Caco-2 (cell line): ENCODE measurements at regions not wholly inside any gene's neighbourhood (a gene's known extent, or its start where the extent isn't known, plus 50 kb on each side); places are given as distances from the start of the nearest gene placed in this dataset.

Source experiments
- BruUV-seq: library from RNA; stranded (reverse); fragments of 400-500 nt; replicated peaks from 2 replicates; lab custom pipeline; 2021; lab: Mats Ljungman, UMichigan
- CTCF ChIA-PET: fragments of 300-600 bp; sonication (Branson Sonifier 250); formaldehyde crosslinking; loops from one replicate; lab custom pipeline; 2022; ENCODE audit warnings: antibody characterized with exemption; lab: Charles Lee
- POLR2A ChIA-PET: fragments of 300-600 bp; sonication (Branson Sonifier 250); formaldehyde crosslinking; loops from one replicate; lab custom pipeline; 2022; ENCODE audit warnings: antibody characterized with exemption; lab: Charles Lee
- DNase-seq, 2 experiments: peaks; one replicate each; pipeline versions ENCODE4 v3.0.0 to v3.0.0-alpha.2; 2020 to 2022
- H3K27me3 ChIP-seq: replicated peaks from 2 replicates; pipeline ENCODE4 v1.6.0; 2011; ENCODE audit warnings: low read length; ENCODE audit not compliant: control insufficient read depth, insufficient read depth
- H3K36me3 ChIP-seq: 2 replicates; pipeline ENCODE4 v1.5.1; 2011; ENCODE audit warnings: low read length; ENCODE audit not compliant: control insufficient read depth, insufficient read depth
- H3K4me1 ChIP-seq: fragments of 250-450 bp; sonication (Bioruptor Pico); 2 replicates; pipeline ENCODE4 v1.5.1; 2020; ENCODE audit warnings: mild to moderate bottlenecking
- H3K4me3 ChIP-seq: 2 replicates; pipeline ENCODE4 v1.5.1; 2011; ENCODE audit warnings: low read depth, mild to moderate bottlenecking, control low read depth, low read length
- H3K9me3 ChIP-seq: fragments of 250-450 bp; sonication (Bioruptor Pico); 2 replicates; pipeline ENCODE4 v1.5.1; 2020; ENCODE audit warnings: mild to moderate bottlenecking, moderate library complexity
- H3K27ac Mint-ChIP-seq: one replicate; pipeline ENCODE4 v1.8.0; 2022; ENCODE audit warnings: mixed read lengths; ENCODE audit not compliant: unreplicated experiment
- H3K27me3 Mint-ChIP-seq: one replicate; pipeline ENCODE4 v1.8.0; 2022; ENCODE audit warnings: mixed read lengths; ENCODE audit not compliant: insufficient read depth, unreplicated experiment
- H3K36me3 Mint-ChIP-seq: one replicate; pipeline ENCODE4 v1.8.0; 2022; ENCODE audit warnings: mild to moderate bottlenecking, mixed read lengths; ENCODE audit not compliant: insufficient read depth, unreplicated experiment
- H3K4me1 Mint-ChIP-seq: one replicate; pipeline ENCODE4 v1.8.0; 2022; ENCODE audit warnings: low read depth, mixed read lengths; ENCODE audit not compliant: unreplicated experiment
- H3K4me3 Mint-ChIP-seq: one replicate; pipeline ENCODE4 v1.8.0; 2022; ENCODE audit warnings: mild to moderate bottlenecking, moderate library complexity, mixed read lengths; ENCODE audit not compliant: unreplicated experiment
- H3K9me3 Mint-ChIP-seq: one replicate; pipeline ENCODE4 v1.8.0; 2022; ENCODE audit warnings: mixed read lengths; ENCODE audit not compliant: unreplicated experiment
- intact Hi-C: fragments of 100-400 bp; cut with micrococcal nuclease; formaldehyde crosslinking; loops from one replicate; pipeline ENCODE4 v1.10.0; 2022; ENCODE audit not compliant: unreplicated experiment
- TF ChIP-seq, protein P1 (sequence below), 2 experiments: fragments of 200-600 bp in 1 of 2; IDR thresholded peaks; 1 replicate in 1 of 2; 2 replicates in 1 of 2; pipeline versions ENCODE4 v1.5.1 to v1.8.0; 2011 to 2022; ENCODE audit warnings: antibody characterized with exemption in 1 of 2, control low read depth in 1 of 2, inconsistent platforms in 1 of 2, low read depth in 1 of 2, low read length in 1 of 2, mild to moderate bottlenecking in 1 of 2, moderate library complexity in 1 of 2; ENCODE audit not compliant: insufficient read depth in 1 of 2, severe bottlenecking in 1 of 2, unreplicated experiment in 1 of 2

DNA sequence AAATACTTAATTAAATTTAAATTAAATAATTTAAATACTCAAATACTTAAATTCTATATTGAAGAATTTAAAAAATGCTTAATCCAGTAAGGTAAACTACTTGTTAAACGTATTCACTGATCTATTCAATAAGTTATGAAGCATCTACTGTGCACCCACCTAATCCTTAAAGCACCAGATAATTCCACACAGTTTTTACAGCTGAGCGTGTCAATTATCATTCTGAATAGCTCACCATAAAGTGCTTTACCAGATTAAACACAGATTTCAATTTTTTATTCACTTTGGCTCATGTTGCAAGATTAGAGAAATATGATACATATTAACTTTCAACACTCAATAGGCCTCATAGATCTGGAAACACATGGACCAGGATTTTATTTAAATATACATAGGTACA, 79.2 kb upstream of the DDIT4L start:
- H3K27me3 Mint-ChIP-seq: no peaks in the 10 kb centered on the region
- intact Hi-C loops: no loop called here
- Histone ChIP-seq H3K4me3 (no peak overlapping the region), H3K36me3 (no peaks in the 10 kb centered on the region), H3K9me3 (no peaks in the 10 kb centered on the region), H3K27me3 (no peaks in the 10 kb centered on the region), H3K4me1 (no peaks in the 10 kb centered on the region; the same call in 1 of the 2 replicates)
- DNase-seq: no peak
- H3K27ac Mint-ChIP-seq: no peak overlapping the region
- H3K36me3 Mint-ChIP-seq: no peaks in the 10 kb centered on the region
- CTCF ChIA-PET: no interaction called here
- no TSS peak for BruUV-seq
- no peaks in the 10 kb centered on the region for H3K9me3 Mint-ChIP-seq
- POLR2A ChIA-PET: no interaction called here
- no peak overlapping the region for H3K4me3 Mint-ChIP-seq
- peaks cover 8% of the 10 kb centered on the region for H3K4me1 Mint-ChIP-seq
- TF ChIP-seq, protein P1, sequence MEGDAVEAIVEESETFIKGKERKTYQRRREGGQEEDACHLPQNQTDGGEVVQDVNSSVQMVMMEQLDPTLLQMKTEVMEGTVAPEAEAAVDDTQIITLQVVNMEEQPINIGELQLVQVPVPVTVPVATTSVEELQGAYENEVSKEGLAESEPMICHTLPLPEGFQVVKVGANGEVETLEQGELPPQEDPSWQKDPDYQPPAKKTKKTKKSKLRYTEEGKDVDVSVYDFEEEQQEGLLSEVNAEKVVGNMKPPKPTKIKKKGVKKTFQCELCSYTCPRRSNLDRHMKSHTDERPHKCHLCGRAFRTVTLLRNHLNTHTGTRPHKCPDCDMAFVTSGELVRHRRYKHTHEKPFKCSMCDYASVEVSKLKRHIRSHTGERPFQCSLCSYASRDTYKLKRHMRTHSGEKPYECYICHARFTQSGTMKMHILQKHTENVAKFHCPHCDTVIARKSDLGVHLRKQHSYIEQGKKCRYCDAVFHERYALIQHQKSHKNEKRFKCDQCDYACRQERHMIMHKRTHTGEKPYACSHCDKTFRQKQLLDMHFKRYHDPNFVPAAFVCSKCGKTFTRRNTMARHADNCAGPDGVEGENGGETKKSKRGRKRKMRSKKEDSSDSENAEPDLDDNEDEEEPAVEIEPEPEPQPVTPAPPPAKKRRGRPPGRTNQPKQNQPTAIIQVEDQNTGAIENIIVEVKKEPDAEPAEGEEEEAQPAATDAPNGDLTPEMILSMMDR (IDR thresholded peaks at IDR 0.05; ENCODE audit: insufficient read depth in 1 of 2, low read depth in 1 of 2, low read length in 1 of 2, severe bottlenecking in 1 of 2, unreplicated experiment in 1 of 2): no peak

DNA sequence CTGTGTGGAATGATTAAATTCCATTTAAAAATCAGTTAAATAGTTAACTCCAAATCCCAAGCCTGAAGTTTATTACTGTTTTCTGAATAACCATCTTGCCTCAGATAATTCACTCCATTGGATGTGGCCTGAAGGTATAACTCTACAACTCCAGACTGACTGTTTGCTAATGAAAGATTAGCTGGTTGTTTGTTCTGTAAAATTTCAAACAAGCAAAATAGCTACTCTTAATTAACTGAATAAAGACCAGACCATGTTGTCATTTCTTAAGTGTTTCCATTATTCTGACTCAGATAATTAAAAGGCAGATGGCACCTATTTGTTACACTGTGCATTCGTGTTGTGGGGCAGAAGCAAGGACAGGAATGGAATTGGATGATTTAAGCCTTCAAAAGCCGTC, 78.5 kb upstream of the DDIT4L start:
- intact Hi-C loops: no loop called here
- TF ChIP-seq, protein P1 (IDR thresholded peaks at IDR 0.05; ENCODE audit: insufficient read depth in 1 of 2, low read depth in 1 of 2, low read length in 1 of 2, severe bottlenecking in 1 of 2, unreplicated experiment in 1 of 2): no peak
- Histone ChIP-seq H3K4me1 (no peaks in the 10 kb centered on the region; the same call in 1 of the 2 replicates), H3K9me3 (no peaks in the 10 kb centered on the region), H3K4me3 (no peak overlapping the region), H3K27me3 (no peaks in the 10 kb centered on the region), H3K36me3 (no peaks in the 10 kb centered on the region)
- no peak overlapping the region for H3K27ac Mint-ChIP-seq
- H3K4me1 Mint-ChIP-seq: peaks cover 8% of the 10 kb centered on the region
- POLR2A ChIA-PET: no interaction called here
- no peak for DNase-seq
- CTCF ChIA-PET: no interaction called here
- no peak overlapping the region for H3K4me3 Mint-ChIP-seq
- no peaks in the 10 kb centered on the region for H3K36me3 Mint-ChIP-seq
- BruUV-seq: no TSS peak
- no peaks in the 10 kb centered on the region for H3K9me3 Mint-ChIP-seq
- H3K27me3 Mint-ChIP-seq: no peaks in the 10 kb centered on the region

DNA sequence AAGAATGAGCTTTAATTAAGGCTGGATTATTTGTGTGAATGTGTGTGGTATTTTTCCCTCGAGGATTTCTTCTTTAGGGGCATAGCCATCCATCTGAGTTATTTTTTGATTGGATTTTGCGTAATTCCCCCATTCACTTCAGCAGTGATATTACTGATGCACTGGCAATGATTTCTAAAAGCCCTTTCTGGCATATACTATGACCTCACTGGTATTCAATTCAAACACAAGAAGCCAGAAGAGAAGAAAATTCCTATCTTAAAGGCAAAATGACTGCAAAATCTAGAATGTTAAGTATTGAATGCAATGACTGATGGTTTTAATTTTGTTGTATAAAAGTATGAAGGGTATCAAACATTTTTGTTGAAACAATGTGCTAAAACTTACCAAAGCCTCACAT, 71.1 kb upstream of the DDIT4L start:
- Mint-ChIP-seq H3K4me3 (no peak overlapping the region), H3K9me3 (no peaks in the 10 kb centered on the region), H3K36me3 (no peaks in the 10 kb centered on the region), H3K27ac (no peak overlapping the region), H3K27me3 (no peaks in the 10 kb centered on the region), H3K4me1 (no peaks in the 10 kb centered on the region)
- BruUV-seq: no TSS peak
- intact Hi-C loops: no loop called here
- H3K9me3 ChIP-seq: no peaks in the 10 kb centered on the region
- CTCF ChIA-PET: no interaction called here
- no peaks in the 10 kb centered on the region for H3K36me3 ChIP-seq
- POLR2A ChIA-PET: no interaction called here
- no peaks in the 10 kb centered on the region for H3K27me3 ChIP-seq
- DNase-seq: no peak
- TF ChIP-seq, protein P1 (IDR thresholded peaks at IDR 0.05; ENCODE audit: insufficient read depth in 1 of 2, low read depth in 1 of 2, low read length in 1 of 2, severe bottlenecking in 1 of 2, unreplicated experiment in 1 of 2): no peak
- H3K4me3 ChIP-seq: no peak overlapping the region
- H3K4me1 ChIP-seq: no peaks in the 10 kb centered on the region
